Thoracic aorta (tissue), 2 donors: ENCODE measurements at regions not wholly inside any gene's neighbourhood (a gene's known extent, or its start where the extent isn't known, plus 50 kb on each side); places are given as distances from the start of the nearest gene placed in this dataset.

Experiments used
- ATAC-seq: fragments of 150-250 bp; one replicate; pipeline ENCODE4 v1.8.0; 2017; ENCODE audit warnings: low read depth; ENCODE audit not compliant: insufficient number of reproducible peaks, low FRiP score
- DNase-seq: peaks from one replicate; pipeline ENCODE4 v3.0.0-alpha.2; 2020; ENCODE audit warnings: low spot score
- H3K27ac ChIP-seq, 2 donors: fragments of 200-600 bp; sonication (generic); 1 replicate in 1 of 2; 2 replicates in 1 of 2; pipeline ENCODE4 v1.5.1; 2016; ENCODE audit warnings: mild to moderate bottlenecking in 2 of 2, moderate library complexity in 2 of 2
- H3K27me3 ChIP-seq: fragments of 200-600 bp; sonication (generic); replicated peaks from 2 replicates; pipeline ENCODE4 v1.6.0; 2016; ENCODE audit warnings: mild to moderate bottlenecking; ENCODE audit not compliant: insufficient read depth
- H3K36me3 ChIP-seq: fragments of 200-600 bp; sonication (generic); one replicate; pipeline ENCODE4 v1.5.1; 2016
- H3K4me1 ChIP-seq, 2 donors: fragments of 200-600 bp; sonication (generic); 1 replicate in 1 of 2; 2 replicates in 1 of 2; pipeline versions ENCODE4 v1.5.1 to v1.6.0; 2016; ENCODE audit warnings: low read depth in 2 of 2, mild to moderate bottlenecking in 1 of 2; ENCODE audit not compliant: control insufficient read depth in 1 of 2
- H3K4me3 ChIP-seq: fragments of 200-600 bp; sonication (generic); 2 replicates; pipeline ENCODE4 v1.5.1; 2016; ENCODE audit warnings: mild to moderate bottlenecking
- H3K9me3 ChIP-seq: fragments of 200-600 bp; sonication (generic); 2 replicates; pipeline ENCODE4 v1.5.1; 2016
- TF ChIP-seq, protein P1 (sequence below): fragments of 200-600 bp; sonication (generic); IDR thresholded peaks from one replicate; pipeline ENCODE4 v1.5.1; 2019; ENCODE audit warnings: antibody characterized with exemption

DNA sequence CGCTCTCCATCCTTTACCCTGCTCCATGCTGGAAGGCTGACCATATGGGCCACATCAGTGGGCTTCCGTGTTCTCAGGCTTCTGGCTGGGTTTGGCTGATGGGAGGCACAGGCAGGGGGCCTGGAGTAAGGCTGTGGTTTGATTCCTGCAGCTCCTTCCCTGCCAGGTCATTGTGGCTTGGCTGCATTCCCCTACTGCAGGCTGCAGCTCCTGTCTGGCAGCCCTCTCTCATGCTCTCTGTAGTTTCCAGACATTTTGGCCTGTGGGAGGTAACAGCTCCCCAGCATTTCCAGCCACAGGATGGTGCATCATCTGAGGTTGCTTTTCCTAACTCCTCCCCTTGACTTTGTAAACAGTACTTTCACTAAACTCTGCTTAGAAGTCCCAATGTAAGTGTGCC is 102.0 kb upstream of the PTPN3 start:
- no peak for DNase-seq
- Histone ChIP-seq H3K4me1 (no peaks in the 10 kb centered on the region), H3K4me3 (no peak overlapping the region), H3K27ac (no peak overlapping the region), H3K27me3 (no peaks in the 10 kb centered on the region), H3K36me3 (no peaks in the 10 kb centered on the region), H3K9me3 (no peaks in the 10 kb centered on the region)
- TF ChIP-seq, protein P1, sequence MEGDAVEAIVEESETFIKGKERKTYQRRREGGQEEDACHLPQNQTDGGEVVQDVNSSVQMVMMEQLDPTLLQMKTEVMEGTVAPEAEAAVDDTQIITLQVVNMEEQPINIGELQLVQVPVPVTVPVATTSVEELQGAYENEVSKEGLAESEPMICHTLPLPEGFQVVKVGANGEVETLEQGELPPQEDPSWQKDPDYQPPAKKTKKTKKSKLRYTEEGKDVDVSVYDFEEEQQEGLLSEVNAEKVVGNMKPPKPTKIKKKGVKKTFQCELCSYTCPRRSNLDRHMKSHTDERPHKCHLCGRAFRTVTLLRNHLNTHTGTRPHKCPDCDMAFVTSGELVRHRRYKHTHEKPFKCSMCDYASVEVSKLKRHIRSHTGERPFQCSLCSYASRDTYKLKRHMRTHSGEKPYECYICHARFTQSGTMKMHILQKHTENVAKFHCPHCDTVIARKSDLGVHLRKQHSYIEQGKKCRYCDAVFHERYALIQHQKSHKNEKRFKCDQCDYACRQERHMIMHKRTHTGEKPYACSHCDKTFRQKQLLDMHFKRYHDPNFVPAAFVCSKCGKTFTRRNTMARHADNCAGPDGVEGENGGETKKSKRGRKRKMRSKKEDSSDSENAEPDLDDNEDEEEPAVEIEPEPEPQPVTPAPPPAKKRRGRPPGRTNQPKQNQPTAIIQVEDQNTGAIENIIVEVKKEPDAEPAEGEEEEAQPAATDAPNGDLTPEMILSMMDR = no peak
- no peak for ATAC-seq

DNA sequence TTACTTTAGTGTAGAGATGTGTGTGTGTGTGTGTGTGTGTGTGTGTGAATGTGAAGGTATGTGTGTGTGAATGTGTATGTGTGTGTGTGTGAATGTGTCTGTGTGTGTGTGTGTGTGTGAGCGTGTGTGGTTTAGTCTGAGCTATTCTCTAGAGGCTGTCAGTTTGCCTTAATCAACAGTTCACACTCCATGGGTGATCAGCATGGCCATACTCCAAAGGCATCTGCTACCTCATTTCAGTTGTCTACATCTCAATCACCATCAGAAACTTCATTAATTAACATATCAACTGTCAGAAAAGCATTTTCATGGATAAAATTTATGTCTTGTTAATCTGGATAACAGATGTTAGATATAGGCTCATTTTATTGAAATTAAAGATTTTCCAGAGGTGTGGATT is 103.1 kb upstream of the PTPN3 start:
- Histone ChIP-seq H3K36me3 (no peaks in the 10 kb centered on the region), H3K27ac (no peak overlapping the region), H3K4me3 (no peak overlapping the region), H3K9me3 (no peaks in the 10 kb centered on the region), H3K4me1 (no peaks in the 10 kb centered on the region), H3K27me3 (no peaks in the 10 kb centered on the region)
- ATAC-seq = no peak
- TF ChIP-seq, protein P1 = no peak
- no peak for DNase-seq

DNA sequence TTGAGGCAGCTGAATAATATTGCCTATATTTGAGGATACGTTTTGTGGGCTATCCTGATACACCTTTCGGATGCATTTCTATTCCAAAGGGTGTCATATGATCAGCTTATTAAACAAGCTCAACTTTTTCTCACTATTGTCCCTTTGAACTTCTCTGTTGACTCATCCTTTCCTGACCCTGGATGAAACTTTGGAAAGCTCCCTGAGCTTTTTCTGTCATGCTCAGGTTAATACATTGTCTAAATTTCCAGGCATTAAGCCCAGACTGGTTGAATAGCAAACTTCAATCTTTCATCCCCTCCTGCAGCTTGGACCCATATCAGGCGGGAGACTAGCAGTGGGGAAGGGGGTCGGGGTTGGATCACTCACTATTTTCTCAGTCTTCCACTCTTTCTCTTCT is 104.9 kb upstream of the PTPN3 start:
- no peak for ATAC-seq
- Histone ChIP-seq H3K4me1 (no peaks in the 10 kb centered on the region), H3K4me3 (no peak overlapping the region), H3K36me3 (no peaks in the 10 kb centered on the region), H3K27ac (no peak overlapping the region), H3K27me3 (no peaks in the 10 kb centered on the region), H3K9me3 (no peaks in the 10 kb centered on the region)
- DNase-seq = no peak
- TF ChIP-seq, protein P1 = no peak

DNA sequence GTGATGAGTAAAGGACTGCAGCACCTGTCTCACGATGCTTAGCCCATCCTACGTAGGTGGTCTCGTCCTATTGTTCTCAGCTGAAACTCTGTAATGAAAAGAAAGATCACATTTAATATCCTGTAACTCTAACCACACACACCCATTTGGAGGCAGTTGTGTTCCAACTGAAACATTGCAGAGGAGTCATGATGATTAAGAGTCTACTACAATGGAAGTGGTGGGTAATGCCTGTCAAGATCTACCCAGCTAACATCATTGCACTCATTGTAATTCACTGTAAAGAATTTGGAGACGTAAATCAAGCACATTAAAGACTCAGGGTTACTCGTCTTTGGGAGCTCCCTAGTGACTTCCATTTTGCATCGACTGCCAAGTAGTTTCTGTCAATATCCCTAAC is 106.0 kb upstream of the PTPN3 start:
- Histone ChIP-seq H3K9me3 (no peaks in the 10 kb centered on the region), H3K4me3 (no peak overlapping the region), H3K36me3 (no peaks in the 10 kb centered on the region), H3K27ac (no peak overlapping the region), H3K4me1 (no peaks in the 10 kb centered on the region), H3K27me3 (no peaks in the 10 kb centered on the region)
- DNase-seq (no peak), ATAC-seq (no peak)
- TF ChIP-seq, protein P1 = no peak

DNA sequence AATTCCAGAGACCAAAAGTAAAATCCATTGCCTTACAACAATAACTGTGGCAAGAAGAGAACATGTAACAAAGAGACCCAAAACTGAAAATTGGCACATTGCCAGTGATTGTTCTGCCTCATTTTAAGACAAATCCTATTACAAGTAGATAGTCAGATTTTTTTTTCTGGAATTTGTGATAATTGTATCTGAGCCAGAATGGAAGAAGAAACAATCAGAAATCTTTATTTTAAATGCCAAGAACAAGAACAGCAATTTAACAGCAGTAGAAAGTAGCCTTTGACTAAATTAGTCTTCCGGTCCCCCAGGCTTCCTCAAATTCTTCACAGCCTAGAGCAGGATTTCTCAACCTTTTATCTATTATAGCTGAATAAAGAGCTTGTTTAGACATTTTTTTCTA is 106.7 kb upstream of the PTPN3 start:
- Histone ChIP-seq H3K27me3 (no peaks in the 10 kb centered on the region), H3K36me3 (no peaks in the 10 kb centered on the region), H3K4me3 (no peak overlapping the region), H3K9me3 (no peaks in the 10 kb centered on the region), H3K4me1 (no peaks in the 10 kb centered on the region), H3K27ac (no peak overlapping the region)
- TF ChIP-seq, protein P1 = no peak
- no peak for DNase-seq
- ATAC-seq = no peak
